GM21619 (cell line): ENCODE measurements at regions not wholly inside any gene's neighbourhood (a gene's known extent, or its start where the extent isn't known, plus 50 kb on each side); places are given as distances from the start of the nearest gene placed in this dataset.
"Not testable (repeated sequence)": the region's sequence is repeated elsewhere in the genome, so short reads cannot be mapped to it uniquely, and the experiment has no call there.

ENCODE experiments used
- ATAC-seq: cut with Tn5 transposase; IDR thresholded peaks from one replicate; pipeline ENCODE4 v1.9.1; 2021; ENCODE audit not compliant: unreplicated experiment

- no peak for ATAC-seq
These were observed 1084.7 kb downstream of the BCL11B start for GRCh38 chr14:98187281-98187680.

DNA sequence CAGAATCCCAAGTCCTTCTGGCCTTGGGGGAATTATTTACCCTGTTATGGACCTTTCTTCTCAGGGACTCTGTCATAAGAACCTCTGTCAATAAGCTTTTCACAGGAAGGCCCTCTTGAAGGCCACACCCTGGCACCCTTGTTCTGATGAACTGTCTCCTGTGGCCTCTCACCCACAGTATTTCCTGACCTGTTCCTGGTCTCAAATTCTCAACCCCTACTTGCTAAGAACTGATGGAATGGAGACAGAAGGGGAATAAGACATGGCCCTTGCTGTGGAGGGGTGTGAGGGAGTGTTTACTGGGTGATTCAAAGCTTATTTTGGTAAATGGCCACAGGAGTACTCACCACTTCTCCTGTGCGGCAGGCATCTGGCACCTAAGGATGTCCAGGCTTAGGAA is 1082.9 kb downstream of the BCL11B start:
- no peak for ATAC-seq

DNA sequence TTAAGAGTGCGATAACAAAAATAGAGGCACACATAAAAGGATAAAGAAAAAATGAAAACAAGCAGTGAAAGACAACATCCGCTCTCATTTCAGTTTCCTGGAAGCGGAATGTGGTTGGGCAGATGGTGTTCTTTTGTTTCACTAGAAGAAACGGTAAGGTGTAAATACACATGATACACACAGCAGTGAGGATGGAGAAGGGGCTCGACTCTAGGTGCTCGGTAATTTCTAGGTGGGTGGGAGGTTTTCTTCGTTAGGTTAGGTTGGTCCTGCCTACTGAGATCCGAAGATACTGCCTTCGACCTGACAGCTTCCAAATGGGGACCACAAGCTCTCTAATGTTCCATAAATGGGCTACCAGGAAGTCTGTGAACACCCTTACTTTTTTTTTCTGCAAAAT is 1082.5 kb downstream of the BCL11B start:
- ATAC-seq: no peak

DNA sequence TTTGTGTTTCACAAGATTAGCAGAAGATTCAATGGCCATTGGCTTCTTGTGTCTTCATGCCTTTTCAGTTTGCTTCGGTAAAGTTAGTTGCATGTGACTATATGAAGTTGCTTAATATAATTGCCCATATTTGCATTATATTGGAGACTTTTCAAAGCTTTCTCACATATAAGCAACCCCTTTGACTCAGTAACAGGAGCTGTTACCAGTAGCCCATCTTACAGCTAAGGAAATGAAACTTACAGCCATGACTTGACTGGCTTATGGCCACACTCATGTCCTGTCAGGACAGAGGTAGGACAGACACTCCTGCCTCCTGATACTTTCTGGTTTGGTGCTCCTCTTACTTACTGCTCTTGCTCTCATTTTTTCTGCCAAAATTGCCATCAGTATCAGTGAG is 1082.1 kb downstream of the BCL11B start:
- no peak for ATAC-seq

- ATAC-seq: no peak
These were observed 1079.1 kb downstream of the BCL11B start for GRCh38 chr14:98192946-98193345.

- ATAC-seq: no peak
These were observed 1077.2 kb downstream of the BCL11B start for GRCh38 chr14:98194821-98195220.

- no peak for ATAC-seq
These were observed 1076.7 kb downstream of the BCL11B start for GRCh38 chr14:98195256-98195655.

DNA sequence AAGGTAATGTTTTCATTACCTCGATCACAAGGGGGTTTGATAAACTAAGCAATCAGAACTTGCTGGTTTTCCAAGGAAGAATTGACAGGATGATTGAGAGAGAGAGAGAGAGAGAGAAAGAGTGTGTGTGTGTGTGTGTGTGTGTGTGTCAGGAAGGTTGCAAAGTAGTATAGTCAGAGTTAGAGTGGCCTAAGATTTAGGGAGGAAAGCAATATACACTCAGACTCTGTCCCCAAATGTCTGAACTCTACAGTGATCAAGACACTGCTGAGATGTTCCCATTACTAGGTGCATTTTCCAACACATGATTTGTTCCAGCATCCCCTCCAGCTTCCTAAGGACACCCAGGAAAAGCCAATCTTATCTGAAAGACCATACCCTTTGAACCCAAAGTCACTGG is 1074.1 kb downstream of the BCL11B start:
- ATAC-seq: no peak

DNA sequence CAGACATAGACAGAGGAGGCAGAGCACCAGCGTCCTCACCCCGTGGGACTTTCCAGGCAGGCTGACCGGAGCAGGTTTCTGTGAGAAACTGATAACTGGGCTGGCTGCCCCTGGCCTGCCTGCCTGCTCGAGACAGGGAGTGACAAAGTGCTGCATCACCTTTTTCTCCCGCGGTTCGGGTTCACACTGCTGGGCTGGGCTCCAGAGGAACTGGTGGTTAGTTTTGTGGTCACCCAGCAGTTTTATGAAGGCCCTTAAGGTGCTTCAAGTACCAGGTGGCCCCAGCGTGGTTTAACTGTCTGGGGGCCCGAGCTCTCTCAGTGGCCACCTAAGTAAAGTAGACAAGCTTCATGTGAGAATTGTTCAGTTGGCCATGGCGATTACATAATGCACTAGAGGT is 1073.6 kb downstream of the BCL11B start:
- no peak for ATAC-seq

GRCh38 chr14:98200601-98201000 is 1071.4 kb downstream of the BCL11B start:
- no peak for ATAC-seq

GRCh38 chr14:98203421-98203820 is 1068.6 kb downstream of the BCL11B start:
- no peak for ATAC-seq

- ATAC-seq: no peak
These were observed 1067.9 kb downstream of the BCL11B start for GRCh38 chr14:98204139-98204538.

DNA sequence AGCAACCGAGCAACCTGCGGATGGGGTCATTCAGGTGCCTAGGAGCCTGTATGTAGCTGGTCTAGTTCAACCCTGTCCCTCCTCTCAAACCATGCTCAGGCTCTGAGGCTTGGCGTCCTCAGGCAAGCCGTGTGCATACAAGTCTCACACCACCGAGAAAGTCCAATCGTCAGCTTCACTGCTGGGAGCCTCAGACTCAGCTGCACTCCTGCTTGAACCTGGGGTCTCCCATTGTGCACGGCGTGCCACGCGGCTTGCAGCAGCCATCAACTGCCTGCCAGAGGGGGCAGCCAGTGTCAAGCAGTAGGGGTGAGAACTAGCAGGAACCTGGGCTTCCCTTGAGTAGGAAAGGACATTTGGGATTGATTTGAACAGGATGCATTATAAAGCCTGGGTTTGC is 1064.6 kb downstream of the BCL11B start:
- ATAC-seq: no peak

DNA sequence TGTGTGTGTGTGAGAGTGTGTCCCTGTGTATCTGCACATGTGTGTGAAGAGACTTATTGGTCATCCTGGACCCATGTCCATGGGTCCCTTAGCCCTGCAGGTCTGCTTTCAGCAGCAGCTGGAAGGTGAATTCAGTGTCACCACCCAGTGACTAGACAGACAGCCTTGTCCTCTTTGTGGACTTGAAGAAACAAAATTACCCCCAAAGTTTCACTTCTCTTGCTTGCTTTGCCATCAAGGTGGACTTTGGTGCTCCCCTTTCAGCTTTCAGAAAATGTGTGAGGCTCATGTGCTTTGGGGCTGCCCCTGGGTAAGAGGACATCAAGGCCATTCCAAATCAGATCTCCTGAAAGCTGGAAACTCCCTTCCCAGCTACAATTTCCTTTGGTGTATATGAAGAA is 1063.8 kb downstream of the BCL11B start:
- no peak for ATAC-seq

- ATAC-seq: no peak
These were observed 1063.1 kb downstream of the BCL11B start for GRCh38 chr14:98208943-98209342.

- ATAC-seq: no peak
These were observed 1061.8 kb downstream of the BCL11B start for GRCh38 chr14:98210045-98210672.

GRCh38 chr14:98217530-98217929 is 1054.5 kb downstream of the BCL11B start:
- ATAC-seq: no peak

DNA sequence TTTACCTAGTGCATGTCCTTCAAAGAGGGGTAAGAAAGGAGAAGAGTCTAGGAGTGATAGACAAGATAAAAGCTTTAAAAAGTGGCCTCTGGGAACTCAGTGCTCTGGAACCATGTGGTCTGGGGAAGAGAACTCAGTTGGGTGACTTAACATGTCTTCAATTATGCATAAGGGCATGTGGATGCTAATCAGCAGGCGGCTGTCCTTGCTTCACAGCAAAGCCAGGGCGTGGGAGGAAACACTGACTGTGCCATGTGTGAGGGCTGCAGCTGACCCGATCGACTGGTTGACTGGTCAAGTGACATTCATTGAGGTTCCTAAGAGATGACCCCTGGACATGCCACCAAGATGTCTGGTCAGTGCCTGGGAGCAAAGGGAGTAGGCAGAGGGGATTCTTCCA is 1053.8 kb downstream of the BCL11B start:
- ATAC-seq: no peak

- ATAC-seq: no peak
These were observed 1052.4 kb downstream of the BCL11B start for GRCh38 chr14:98219638-98220037.

- no peak for ATAC-seq
These were observed 1048.9 kb downstream of the BCL11B start for GRCh38 chr14:98223106-98223505.

- ATAC-seq: not testable (repeated sequence)
These were observed 1048.3 kb downstream of the BCL11B start for GRCh38 chr14:98223710-98224109.

DNA sequence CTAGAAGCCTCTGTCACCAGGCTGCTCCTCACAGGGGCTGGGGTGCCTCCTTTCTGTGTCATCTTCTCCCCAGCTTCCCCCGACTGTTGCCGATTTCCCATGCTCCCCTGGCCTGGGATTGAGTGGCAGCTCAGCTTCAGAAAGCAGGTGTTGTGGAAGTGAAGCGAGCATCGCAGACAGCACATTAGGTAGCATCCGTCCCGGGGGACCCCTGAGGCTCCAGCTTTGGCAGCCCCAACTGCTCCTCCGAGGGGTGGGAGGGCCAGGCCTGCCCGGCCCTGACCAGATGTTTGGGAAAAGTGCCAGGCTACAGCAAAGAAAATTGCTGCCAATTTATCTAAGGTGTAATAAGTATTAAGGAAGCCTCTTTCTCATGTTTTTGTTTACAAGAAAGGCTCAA is 1045.6 kb downstream of the BCL11B start:
- ATAC-seq: no peak

GRCh38 chr14:98227000-98227726 is 1044.8 kb downstream of the BCL11B start:
- ATAC-seq: no peak
